Urothelium cell line (cell line): ENCODE measurements at regions not wholly inside any gene's neighbourhood (a gene's known extent, or its start where the extent isn't known, plus 50 kb on each side); places are given as distances from the start of the nearest gene placed in this dataset.
"Not testable (repeated sequence)": the region's sequence is repeated elsewhere in the genome, so short reads cannot be mapped to it uniquely, and the experiment has no call there.

Experiments used
- DNase-seq: peaks from one replicate; pipeline ENCODE4 v3.0.0; 2011; ENCODE audit warnings: low spot score, mixed read lengths
- FAIRE-seq: peaks from 2 replicates; lab custom pipeline; 2011; peaks lifted over from hg19 to GRCh38; lab: Jason Lieb, UNC

DNA sequence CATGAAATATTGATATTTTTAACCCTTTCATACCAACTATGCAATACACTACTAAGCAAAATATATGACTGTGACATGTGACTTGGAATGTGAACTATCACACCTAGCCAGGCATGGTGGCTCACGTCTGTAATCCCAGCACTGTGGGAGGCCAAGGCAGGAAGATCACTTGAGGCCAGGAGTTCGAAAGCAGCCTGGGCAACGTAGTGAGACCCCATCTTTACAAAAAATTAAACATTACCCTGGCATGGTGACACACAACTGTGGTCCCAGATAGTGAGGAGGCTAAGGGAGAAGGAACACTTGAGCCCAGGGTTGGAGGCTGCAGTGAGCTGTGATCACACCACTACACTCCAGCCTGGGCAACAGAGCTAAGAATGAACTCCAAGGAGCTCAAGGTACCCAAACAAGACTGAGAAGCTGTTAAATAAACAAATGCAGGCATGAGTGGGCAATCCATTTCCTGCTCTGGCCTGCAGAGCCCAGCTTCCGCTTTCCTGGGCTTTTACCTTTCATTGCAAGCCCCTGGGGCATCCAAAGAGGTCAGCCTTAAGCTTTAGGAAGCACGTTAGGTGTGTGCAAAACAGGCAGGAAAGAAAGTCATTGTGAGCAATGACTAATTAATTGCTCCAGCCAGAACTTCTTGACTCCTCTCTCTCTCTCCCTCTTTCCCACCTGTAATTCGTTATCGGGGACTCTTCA is 162.1 kb upstream of the FOXK1 start:
- FAIRE-seq (peak; percentile 95), DNase-seq (no peak)

DNA sequence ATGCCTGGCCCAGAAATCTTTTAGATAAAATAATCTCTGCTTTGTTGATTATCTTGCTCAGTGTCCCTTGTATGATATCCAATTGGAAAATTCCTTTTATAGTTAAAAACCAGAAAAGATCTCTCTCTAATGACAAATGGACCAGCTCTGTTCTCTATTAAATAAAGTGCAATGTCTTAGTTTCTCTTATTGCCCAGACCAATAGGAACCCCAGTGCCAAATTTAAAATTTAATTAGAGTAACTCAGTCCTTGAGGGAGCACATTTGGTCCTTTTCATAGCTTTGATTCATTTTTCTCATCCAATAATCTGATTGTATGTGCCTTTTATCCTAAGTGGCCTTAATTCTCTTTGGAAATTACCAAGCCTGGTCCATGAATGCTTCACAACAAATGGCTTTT is 158.9 kb upstream of the FOXK1 start:
- FAIRE-seq = no peak
- DNase-seq = no peak

DNA sequence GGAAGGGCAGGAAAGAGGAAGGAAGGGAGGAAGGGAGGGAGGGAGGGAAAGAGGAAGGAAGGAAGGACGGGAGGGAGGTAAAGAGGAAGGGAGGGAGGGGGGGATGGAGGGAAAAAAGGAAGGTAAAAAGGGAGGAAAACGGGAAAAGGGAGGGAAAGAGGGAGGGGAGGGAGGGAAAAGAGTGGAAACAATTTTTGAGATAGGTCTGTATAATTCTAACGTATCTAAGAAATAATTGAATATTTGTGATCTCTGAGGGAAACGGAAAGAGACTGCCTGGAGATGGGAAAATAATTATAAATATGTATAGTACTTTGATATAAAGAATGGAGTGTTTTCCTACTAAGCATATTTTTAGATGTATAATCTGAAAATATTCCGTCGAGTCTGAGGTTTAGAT is 158.2 kb upstream of the FOXK1 start:
- no peak for FAIRE-seq
- no peak for DNase-seq

DNA sequence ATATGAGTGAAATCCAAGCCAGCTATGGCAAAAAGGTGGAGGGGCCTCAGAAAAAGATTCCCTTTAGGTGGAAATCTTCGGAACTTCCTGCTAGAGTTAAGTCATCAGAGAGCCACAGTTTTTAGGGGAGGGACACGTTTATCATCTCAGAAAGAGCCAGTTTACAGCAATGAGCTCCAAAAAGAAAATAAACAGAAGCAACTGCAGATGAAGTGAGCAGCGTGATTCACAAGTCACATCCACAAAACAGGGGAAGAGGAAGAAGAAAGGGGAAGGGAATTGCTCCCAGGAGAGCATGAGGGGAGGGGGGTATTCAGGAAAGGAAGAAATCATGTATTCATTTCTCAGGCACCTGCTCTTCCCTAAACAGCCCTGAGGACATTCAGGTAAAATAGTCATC is 156.2 kb upstream of the FOXK1 start:
- DNase-seq (no peak), FAIRE-seq (peak; percentile 63)

DNA sequence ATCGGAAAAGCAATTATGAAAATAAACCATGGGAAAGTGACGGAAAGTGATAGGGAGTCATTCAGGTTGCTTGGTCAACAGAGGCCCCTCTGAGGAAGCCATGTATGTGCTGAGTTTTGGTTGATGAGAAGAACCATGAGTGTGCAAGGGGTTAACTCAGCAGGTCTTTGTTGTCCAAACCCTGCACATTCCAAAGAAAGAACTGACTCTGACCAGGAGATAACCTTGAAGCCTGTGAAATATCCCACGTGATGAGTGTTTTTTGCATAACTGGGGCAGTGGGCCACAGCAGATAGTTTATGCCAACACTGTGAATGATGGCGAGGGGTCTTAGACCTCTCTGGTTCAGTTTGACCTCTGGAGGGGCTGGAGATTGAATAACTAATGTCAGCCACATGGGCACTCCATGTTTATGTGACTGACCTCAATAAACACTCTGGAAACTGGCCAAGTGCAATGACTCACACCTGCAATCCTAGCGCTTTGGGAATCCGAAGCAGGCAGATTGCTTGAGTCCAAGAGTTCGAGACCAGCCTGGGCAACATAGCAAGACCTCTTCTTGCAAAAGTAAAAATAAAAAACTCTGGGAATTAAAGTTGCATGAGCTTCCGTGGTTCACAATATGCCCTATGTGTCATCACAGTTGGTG is 154.0 kb upstream of the FOXK1 start:
- FAIRE-seq = no peak
- no peak for DNase-seq

DNA sequence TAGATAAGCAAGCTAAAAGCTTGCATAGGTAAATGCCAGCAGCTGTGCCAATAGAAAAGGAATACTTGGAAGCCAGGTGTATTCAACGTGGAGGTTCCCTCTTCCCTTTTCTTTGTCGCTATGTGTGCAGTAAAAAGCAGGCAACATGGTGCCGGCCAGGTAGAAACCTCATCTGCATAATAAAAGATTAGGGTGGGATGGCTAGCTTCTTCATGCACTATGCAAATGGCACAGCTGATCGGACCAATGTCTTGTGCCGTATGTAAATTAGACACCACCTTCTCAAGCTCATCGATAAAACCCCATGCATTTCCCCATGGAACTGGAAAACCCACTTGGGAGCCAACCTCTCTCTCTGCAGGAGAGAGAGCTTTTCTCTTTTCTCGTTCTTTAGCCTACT is 150.9 kb upstream of the FOXK1 start:
- DNase-seq (no peak), FAIRE-seq (no peak)

DNA sequence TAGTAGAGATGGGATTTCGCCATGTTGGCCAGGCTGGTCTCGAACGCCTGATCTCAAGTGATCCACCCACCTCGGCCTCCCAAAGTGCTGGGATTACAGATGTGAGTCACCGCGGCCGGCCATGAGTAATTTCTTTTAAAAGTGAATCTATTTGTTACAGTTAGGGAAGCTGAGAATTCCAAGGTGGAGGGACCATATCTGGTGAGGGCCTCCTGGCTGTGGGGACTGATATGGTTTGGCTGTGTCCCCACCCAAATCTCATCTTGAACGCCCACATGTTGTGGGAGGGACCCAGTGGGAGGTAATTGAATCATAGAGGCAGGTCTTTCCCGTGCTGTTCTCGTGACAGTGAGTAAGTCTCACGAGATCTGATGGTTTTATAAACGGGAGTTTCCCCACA is 148.8 kb upstream of the FOXK1 start:
- not testable (repeated sequence) for FAIRE-seq

DNA sequence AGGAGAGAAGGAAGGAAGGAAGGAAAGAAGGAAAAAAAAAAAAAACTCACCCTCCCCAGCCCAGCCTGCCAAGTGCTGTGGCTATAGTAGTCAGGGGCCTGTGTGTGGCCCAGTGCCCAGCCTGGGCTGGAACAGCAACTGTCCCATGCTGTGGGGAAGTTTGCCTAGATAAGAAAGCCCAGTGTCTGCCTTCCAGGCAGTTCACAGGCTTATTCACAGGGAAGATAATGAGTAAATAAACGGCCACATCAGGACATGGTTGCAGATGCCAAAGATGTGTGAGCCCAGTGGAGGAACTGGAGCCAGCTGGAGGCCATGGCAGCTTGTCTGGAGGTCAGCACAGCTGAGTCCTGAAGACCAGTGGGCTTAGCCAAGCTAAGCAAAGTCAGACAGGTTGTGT is 132.4 kb upstream of the FOXK1 start:
- FAIRE-seq (peak; percentile 46), DNase-seq (no peak)

More for the DNA sequence above, 148.8 kb upstream of the FOXK1 start:
- DNase-seq = not testable (repeated sequence)

DNA sequence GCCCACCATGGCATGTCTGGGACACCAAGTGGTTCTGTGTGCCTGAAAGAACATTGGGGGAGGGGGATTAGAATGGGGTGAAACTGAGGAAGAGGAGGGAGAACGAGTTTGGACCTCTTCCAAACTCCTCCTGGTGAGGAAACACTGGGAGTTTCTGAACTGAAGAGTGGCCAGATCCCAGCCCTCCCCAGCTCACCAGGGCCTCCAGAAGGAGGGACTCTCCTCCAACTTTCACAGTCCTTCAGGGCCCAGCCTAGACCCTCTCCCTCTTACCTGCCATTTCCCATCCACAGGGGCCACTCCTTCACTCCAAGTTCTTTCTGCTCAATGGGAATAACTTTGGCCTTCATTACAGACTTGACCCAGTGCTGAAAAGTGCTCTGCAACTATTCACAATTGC is 132.0 kb upstream of the FOXK1 start:
- FAIRE-seq = peak; percentile 76

DNA sequence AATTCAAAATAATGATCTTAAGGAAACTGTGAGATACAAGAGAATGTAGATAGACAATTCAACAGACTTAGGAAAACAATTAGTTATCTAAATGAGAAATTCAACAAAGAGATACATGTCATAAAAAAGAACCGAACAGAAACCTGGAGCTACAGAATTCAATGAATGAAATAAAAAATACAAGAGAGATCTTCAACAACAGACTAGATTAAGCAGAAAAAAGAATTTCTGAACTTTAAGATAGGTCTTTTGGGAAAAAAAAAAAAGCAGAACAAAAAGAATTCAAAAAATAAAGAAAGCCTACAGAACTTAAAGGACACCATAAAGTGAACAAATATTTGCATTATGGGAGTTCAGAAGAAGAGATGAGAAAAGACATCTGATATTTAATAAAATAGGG is 129.1 kb upstream of the FOXK1 start:
- FAIRE-seq = no peak
- no peak for DNase-seq

More for the DNA sequence above, 132.0 kb upstream of the FOXK1 start:
- DNase-seq = no peak

DNA sequence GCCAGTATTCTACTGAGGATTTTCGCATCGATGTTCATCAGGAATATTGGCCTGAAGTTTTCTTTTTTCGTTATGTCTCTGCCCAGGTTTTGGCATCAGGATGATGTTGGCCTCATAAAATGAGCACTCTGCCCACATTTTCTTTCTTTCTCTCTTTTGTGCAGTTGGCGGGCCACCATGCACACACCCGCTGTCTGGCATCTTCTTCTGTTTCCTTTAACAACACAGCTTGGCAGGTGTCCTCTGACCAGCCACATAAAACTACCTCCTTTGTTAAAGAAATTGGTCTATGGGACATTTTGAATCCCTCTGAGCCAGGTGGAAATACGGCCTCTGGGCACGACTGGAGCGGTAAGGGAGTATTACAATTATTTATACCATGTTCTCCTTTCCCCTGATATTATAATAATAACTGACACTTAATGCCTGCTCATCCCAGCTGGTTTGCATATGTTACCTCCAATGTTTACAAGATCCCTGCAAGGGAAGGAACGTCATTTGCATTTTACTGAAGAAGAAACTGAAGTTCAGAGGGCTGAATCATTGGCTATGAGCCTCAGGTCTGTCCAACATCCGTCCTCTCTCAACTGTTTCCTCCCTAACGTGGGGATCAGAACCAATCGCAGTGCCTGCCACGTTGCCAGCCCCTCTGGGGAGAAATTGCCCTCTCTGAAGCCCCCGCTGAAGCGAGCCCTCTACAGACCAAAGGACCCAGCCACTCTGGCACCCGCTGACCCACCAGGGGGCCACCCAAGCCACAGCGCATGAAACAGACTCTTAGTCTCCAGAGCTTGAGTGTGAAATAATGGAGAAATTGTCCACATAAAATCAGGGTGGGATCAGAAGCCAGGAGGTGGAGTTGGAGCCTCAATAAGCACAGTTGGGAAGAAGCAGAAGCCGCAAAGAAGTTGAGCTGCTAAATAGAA is 125.0 kb upstream of the FOXK1 start:
- DNase-seq (no peak), FAIRE-seq (no peak)

DNA sequence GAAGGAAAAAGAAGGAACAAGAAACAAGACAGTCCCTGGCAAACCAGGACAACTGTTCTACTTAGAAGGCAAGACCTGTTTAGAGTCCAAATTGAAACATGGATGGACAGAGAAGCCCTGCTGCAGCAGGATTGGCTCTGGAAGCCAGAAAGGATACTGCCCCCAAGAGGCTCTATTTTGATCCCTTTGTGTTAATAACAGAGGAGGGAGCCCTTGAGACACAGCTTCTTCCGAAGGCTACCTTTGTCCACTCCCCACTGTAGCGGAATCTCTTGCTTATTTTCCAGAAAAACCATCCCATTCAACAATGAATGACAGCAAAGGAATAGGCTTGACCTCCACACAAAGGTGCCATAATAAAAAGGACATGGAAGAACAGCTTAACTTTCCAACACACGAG is 120.3 kb upstream of the FOXK1 start:
- FAIRE-seq = no peak

DNA sequence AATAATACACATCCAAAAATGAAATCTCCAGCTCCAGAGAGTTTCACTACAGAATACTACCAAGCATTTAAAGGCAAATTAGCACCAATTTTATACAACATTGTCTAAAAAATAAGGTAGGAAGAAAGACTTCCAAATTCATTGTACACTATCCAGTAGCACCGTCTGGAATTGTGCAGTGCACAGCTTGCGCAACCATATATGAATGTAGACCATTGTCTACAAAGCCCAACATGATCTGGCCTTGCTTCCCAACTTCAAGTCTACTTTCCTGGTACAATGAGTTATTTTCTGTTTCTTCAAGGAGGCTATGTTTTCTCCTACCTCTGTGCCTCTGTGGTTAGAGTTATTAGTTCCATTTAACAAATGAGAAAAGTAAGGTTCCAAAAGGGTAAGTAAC is 115.4 kb upstream of the FOXK1 start:
- FAIRE-seq (no peak), DNase-seq (no peak)

More for the DNA sequence above, 120.3 kb upstream of the FOXK1 start:
- DNase-seq = no peak

DNA sequence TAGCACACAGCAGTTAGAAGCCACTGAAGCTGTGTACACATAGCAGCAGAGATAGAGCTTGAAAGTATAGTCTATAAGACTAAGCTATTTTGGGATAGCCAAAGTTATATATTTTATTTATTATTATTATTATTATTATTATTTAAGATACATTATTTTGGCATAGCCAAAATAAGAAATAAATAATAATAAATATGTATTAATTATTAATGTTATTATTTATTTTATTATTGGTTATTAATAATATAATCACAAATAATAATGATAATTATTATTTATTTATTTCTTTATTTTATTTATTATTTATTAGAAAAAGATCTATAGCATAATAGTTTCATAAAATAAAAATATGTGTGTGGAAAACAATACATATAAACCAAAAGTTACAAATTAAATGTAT is 107.2 kb upstream of the FOXK1 start:
- no peak for FAIRE-seq

DNA sequence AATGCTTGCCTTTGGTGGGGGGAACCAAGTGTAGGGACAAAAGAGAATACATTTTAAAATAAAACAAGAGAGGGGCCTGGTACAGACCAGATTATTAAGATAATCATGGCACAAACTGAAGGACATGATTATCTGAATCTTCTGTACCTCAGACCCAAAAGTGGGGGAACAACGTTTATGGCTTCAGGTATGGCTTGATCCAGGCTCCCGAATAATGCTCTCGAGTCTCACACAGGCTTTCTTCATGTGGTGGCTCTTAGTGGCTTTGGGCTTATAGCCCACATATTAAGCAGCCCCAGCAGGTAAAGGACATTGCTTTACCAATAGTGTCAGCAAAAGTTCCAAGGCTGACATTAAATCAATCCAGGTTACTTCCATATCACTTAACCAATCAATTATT is 106.8 kb upstream of the FOXK1 start:
- FAIRE-seq = peak; percentile 77

More for the DNA sequence above, 107.2 kb upstream of the FOXK1 start:
- DNase-seq = no peak

DNA sequence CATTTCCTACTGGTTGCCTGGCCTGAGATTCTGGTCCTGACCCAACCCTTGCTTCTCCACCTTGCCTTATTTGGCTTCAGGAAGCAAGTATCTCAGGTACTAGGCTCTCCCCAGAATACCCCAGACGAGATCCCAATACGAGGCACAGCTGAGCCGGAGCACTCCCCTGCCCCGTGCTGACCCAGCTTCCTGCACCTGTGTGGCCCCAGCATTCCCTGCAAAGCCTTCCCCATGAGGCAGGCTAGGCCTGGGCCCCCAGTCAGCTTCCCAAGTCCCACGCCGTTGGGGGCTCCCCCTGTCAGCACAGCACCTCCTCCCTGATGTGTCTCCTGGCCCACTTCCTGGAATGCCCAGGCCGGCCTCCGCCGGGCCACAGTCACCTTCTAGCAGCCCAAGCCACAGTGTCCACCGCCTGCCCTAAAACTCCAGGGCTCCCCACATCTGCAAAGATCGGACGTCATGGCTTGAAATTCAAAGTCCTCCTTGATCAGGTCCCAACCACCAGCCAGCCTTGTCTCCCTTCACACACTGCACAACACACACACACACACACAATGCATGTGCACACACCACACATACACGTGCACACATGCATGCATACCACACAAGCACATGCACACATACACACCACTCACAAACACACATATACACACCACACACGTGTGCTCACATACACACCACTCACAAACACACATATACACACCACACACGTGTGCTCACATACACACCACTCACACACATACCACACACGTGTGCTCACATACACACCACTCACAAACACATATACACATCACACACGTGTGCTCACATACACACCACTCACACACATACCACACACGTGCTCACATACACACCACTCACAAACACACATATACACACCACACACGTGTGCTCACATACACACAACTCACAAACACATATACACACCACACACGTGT is 78.9 kb upstream of the FOXK1 start:
- no peak for DNase-seq
- no peak for FAIRE-seq

More for the DNA sequence above, 106.8 kb upstream of the FOXK1 start:
- DNase-seq = no peak

DNA sequence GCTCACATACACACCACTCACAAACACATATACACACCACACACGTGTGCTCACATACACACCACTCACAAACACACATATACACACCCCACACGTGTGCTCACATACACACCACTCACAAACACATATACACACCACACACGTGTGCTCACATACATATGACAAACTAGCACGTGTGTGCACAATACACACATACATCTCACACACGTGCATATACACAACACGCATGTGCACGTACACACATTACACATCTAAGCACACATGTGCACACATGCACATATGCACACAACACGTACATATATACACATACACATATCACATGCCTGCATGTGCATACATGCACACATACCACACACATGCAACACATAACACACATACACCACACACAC is 78.3 kb upstream of the FOXK1 start:
- DNase-seq (no peak), FAIRE-seq (peak; percentile 100)

DNA sequence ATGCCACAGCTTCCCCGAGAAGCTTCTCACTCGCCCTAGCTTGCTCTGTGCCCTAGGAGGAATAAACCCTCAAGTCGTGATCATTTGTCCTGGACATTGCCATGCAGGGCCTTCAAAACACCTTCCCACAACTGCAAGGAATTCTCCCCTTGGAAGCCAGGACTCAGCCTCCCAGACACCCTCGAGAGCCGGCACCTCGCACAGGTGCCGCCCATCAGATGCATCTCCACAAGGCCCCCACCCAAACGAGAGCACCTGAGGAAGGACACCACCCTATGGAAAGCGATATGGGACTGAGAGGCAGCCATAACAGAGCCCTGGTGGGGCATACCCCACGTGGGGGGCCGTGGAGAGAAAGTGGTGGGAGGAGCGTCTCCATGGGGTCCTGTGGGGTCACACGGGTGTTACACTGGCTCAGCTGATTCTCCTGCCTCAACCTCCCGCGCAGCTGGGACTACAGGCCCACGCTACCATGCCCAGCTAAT is 77.6 kb upstream of the FOXK1 start:
- DNase-seq (no peak), FAIRE-seq (no peak)

DNA sequence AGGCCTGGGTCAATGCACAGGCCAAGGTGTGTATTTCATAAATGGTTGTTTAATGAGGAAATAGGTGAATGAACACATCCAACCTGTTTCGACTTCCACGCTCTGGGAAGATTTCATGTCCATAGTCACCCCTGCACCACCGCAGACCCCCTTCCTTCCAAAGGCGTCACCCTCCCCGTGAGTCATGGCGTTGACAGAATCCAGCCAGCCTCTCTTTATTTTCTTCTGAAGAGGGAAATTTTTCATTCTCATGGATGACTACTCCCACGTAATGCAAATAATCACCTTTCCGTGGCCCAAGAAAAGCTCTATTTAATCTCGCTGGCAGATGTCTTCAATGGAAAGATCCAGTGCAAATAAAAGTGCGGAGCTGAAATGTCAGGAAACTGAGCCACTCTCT is 75.3 kb upstream of the FOXK1 start:
- FAIRE-seq = peak; percentile 94

DNA sequence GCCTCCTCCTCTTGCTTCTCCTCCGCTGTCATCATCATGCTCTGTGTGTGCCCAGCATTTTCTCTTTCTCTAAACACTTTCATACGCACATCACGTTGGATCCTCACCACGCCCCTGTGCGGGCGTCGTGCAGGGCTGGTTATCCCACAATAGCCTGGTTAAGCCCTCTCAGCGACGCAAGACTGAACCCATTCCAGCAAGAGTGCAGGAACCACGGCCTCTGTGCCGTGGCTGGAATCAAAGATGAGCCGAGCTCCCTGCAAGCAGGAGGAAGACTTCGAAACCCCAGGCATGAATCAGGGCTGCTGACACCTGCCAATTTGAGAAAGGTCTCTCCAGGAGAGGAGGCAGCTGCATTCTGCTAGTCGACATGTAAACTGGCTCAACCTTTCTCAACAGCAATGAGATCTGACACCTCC is 74.8 kb upstream of the FOXK1 start:
- DNase-seq (no peak), FAIRE-seq (peak; percentile 42)

More for the DNA sequence above, 75.3 kb upstream of the FOXK1 start:
- no peak for DNase-seq
